Fibroblast of villous mesenchyme (primary cell): ENCODE measurements at regions not wholly inside any gene's neighbourhood (a gene's known extent, or its start where the extent isn't known, plus 50 kb on each side); places are given as distances from the start of the nearest gene placed in this dataset.

Experiments used
- DNase-seq: peaks from one replicate; pipeline ENCODE4 v3.0.0-alpha.2; 2010; ENCODE audit warnings: low read depth
- H3K4me3 ChIP-seq: 2 replicates; pipeline ENCODE4 v1.5.1; 2011; ENCODE audit warnings: low read depth, mild to moderate bottlenecking, low read length
- CTCF ChIP-seq: IDR thresholded peaks from 2 replicates; pipeline ENCODE4 v1.5.1; 2012; ENCODE audit warnings: low read depth, mild to moderate bottlenecking, low read length; ENCODE audit not compliant: insufficient read depth

GRCh38 chr6:63395381-63395780, 75.6 kb upstream of the LGSN start:
- no peak for DNase-seq
- no peak for TF ChIP-seq CTCF
- H3K4me3 ChIP-seq, result no peak overlapping the region

GRCh38 chr6:63403725-63404124, 83.9 kb upstream of the LGSN start:
- DNase-seq, result no peak
- no peak overlapping the region for H3K4me3 ChIP-seq
- TF ChIP-seq CTCF, result no peak

GRCh38 chr6:63410435-63411426, 90.9 kb upstream of the LGSN start:
- no peak for TF ChIP-seq CTCF
- no peak for DNase-seq
- no peak overlapping the region for H3K4me3 ChIP-seq

- no peak for DNase-seq
- no peak overlapping the region for H3K4me3 ChIP-seq
- no peak for TF ChIP-seq CTCF
Observed at GRCh38 chr6:63415286-63415685, 95.5 kb upstream of the LGSN start.

- DNase-seq, result no peak
- TF ChIP-seq CTCF, result no peak
- H3K4me3 ChIP-seq, result no peak overlapping the region
Observed at GRCh38 chr6:63418741-63419140, 99.0 kb upstream of the LGSN start.

- DNase-seq, result no peak
- no peak for TF ChIP-seq CTCF
- no peak overlapping the region for H3K4me3 ChIP-seq
Observed at GRCh38 chr6:63424636-63425035, 104.9 kb upstream of the LGSN start.

- DNase-seq, result no peak
- TF ChIP-seq CTCF, result no peak
- no peak overlapping the region for H3K4me3 ChIP-seq
Observed at GRCh38 chr6:63425493-63425892, 105.7 kb upstream of the LGSN start.
